ENCODE measurements at regions not wholly inside any gene's neighbourhood (a gene's known extent, or its start where the extent isn't known, plus 50 kb on each side); places are given as distances from the start of the nearest gene placed in this dataset.
"Not testable (repeated sequence)": the region's sequence is repeated elsewhere in the genome, so short reads cannot be mapped to it uniquely, and the experiment has no call there.

DNA sequence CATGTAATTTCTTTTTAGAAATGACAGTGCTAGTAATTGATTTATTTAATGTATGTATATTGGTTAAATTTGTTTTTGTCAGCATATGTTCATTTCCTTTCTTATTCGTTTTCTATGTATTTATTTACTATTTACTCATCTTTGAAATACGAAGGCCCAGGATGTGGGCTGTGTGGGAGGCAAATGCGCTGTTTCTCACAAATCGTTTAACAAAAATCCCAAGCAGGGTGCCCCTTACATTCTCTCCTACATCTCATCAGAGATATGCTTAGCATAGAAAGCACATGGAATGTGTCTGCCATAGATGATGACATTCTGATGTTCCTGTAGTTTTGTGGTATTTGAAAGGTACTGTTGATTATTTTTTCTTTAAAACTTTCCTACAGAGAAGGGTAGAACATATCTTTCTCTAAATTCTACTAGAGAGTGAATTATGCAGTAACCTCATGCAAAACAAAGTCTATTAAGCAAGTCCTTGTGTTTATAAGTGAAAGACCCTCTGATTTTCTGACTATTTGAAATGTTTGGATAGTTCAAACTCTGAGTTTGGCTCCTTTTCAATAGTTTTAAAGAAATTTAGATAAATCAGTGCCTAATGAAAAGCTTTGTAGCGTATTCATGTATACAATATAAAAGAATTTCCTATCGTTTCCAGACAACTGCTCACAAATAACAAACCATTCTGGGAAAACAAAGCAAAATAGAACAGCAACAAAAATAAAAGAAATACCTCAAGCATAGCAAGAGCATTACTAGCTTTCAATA is 111.1 kb upstream of the VGLL3 start:
- no peak for DNase-seq (ENCODE audit: low read depth)

DNA sequence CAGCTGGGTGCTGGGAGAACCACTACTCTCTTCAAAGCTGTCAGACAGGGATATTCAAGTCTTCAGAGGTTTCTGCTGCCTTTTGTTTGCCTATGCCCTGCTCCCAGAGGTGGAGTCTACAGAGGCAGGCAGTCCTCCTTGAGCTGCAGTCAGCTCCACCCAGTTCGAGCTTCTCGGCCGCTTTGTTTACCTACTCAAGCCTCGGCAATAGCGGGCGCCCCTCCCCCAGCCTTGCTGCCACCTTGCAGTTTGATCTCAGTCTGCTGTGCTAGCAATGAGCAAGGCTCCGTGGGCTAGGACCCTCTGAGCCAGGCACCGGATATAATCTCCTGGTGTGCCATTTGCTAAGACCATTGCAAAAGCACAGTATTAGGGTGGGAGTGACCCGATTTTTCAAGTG is 106.8 kb upstream of the VGLL3 start:
- not testable (repeated sequence) for DNase-seq (ENCODE audit: low read depth)

DNA sequence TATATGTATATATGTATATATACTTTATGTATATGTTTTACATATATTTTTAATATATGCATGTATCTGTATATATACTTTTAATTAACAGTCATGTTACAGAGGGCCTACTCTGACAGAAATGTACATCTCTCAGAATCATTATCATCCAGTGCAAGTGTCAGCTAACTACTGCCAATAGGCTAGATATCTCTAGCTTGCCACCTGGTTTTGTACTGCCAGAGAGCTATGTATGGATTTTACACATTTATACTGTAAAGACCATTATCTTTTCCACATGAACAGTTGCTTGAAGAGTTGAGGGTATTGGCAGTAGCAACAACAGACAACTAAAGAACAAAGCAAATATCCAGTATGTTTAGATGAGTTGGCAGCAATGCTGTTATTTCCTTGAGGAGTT is 99.7 kb upstream of the VGLL3 start:
- DNase-seq (ENCODE audit: low read depth) = no peak

DNA sequence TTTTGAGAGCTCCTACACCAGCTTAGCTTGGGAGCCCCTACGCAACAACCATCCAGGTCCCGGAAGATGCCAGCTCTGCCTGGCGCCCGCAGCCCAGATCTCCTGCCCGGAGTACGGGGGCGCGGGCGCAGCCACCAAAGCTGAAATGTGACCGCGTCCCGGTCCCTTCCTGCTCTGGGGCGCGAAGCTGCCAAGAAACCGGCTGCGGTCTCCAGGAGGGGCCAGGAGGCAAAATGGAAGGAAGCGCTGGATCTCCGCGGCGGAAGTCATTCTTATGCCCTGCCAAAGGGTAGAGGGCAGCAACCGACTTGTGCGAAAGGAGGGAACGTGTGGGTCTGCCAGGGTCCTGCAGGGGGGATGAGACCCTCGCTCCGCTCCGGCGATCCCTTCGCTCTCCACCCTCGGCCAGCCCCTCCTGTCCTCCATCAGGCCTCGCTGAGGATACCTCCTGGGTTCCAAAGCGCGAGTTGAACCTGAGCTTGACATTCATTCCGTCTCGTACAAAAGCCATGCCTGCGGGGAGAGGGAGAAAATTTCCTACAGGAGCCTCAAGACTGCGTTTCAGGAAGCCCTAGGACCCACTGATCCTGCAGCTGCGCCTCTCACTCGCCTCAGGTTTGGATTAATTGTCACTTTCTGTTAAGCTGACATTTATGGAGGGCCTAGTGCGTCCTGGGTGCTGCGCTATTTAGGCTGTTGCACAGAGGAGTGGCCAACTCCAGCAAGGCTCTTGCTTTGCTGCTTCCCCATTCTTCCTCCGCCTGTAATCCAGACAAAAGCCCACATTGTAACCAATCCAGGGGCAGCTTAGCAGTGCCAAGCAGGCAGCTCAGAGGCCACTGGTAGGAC is 98.3 kb upstream of the VGLL3 start:
- no peak for DNase-seq (ENCODE audit: low read depth)

DNA sequence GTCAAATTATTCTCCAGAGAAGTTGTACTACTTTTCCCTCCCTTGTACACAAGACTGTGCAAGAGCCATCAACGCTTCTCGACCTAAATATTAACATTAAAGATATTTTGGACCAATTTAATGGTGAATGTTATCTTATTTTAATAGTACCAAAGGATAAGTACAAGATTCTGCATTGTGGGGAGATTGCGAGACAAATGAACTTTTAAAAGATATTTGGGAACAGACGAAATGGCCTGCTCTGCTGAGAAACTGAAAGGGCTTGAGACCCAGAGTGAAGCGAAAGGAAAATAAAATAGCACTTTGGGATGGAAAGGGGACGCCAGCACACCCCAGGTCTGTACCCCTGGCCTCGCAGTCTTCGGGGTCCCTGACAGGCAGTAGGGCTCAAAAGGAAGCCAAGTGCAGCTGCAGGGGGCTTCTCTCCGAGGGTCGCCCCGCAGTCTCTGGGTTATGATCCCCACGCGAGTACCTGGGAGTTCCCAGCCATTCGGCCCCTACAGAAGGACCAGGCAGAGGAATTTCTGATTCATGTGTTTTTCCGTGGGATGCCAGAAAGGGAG is 97.6 kb upstream of the VGLL3 start:
- no peak for DNase-seq (ENCODE audit: low read depth)

DNA sequence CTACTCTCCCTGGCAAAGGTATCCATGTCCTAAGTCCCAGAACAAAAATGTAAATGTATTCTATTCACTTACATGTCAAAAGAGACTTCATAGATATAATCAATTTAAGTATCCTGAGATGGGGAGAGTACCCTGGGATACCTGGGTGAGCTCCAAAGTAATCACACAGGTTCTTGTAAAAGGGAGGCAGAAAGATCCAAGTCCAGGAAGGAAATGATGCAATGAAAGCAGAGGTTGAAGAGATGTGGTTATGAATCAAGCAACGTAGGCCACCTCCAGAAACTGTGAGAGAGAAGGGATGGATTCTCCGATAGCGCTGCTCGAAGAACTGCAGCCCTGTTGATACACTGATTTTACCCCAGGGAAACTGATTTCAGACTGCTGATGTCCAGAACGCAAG is 93.9 kb upstream of the VGLL3 start:
- DNase-seq (ENCODE audit: low read depth) = no peak

DNA sequence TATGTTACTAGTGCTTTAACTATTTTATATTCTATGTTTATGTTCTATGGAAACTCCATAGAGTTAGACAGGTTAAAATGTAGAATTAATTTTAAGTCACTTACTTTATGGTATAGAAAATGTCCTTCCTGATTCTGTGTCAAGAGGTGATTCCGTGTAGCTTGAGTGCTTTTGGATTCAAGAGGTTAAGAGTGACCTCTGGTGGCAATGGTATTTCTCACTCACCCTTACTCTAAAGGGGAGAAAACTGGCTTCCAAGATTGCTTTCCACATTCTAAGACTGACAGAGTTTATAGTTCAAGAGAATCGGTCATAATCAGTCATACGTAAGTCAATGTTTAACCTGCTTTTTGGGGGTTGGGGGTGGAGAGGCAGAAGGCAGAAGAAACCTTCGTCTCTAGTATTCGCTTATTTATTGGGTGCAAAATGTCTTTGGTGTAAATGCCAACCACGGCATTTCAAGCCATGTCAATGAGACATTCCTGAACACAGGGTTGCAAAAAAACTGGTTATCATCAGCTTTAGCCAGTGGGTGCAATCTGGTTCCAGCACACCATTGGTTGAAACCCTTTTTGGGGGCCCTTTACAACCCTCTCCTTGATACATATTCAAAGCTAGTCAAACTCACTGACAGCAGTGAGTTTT is 92.0 kb upstream of the VGLL3 start:
- no peak for DNase-seq (ENCODE audit: low read depth)

DNA sequence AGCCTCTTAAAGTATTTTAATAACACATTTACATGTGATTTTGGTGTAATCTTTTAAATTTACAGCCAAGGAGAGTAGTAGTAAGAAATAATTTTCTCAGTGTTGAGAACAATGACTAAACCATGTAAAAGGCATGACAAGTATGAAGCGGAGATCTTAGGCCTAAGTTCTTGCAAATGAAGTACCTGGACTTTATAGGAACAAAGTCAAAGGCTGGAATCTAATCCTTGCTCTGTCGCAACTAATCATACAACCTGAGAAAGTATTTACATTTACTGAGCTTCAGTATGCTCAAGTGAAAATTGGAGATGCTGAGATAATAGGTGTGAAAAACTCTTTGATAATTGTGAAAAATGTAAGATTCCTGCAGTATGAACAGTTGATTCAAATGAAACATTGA is 86.4 kb upstream of the VGLL3 start:
- no peak for DNase-seq (ENCODE audit: low read depth)

DNA sequence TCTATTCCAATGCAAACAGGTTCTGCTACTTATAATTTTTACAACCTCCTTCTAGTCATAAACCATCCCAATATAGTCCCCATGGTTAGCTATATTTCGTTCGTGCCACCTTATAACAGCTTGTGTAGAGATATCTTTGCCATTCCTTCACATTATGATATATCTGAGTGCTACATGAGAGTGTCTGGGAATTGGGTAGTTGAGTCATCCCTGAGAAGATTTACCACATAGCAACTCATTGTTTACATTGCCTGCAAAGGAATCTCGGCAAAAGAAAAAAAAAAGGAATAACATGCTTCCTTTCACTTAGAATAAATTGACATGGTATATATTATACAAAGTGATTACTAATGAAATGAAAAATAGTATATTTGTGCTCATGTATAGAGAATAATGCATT is 86.0 kb upstream of the VGLL3 start:
- no peak for DNase-seq (ENCODE audit: low read depth)

DNA sequence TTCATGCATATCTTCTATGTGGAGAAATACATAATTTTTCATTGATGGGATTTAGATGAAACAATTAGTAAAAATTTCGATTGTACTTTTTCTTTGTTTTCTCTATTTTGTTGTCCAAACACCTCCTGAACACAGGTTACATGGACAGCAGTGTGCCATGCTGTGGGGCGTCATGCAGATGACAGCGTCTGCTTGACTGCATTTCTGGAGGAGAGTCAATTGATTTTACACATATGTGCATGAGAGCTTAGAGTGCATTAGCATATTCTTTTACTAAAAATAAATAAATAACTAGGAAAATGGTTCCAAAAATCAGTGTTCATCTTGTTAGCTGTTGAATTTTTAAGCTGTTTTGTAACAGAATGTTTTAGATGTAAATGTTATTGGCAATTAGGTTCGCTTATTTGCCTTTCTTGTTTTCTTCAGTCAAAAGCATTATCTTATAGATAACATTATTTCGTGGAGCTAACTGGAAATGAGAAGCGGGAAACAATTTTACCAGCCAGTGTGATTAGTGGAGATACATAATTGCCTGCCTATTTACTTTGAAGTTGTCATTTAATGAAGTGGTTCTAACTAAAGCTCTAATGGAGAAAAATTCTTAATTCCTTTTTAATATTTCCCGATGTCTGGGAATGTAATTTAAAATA is 82.7 kb upstream of the VGLL3 start:
- DNase-seq (ENCODE audit: low read depth) = no peak

DNA sequence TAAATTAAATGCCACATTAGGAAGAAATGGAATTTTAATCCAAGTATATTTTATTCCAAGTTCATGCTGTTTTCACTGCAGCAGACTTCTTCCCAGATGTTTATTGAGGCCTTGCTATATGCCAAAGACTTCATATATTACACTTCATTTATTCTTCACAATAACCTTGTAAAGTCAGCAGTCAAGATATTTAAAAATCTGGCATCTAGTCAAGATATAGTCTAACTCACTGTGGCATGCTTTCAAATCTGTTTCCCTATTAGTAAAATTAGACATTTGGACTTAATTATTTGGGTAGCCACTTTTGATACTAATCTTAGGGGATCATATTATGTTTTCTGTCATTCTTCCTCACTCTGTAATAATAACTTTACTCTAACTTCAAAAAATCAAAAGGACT is 81.5 kb upstream of the VGLL3 start:
- no peak for DNase-seq (ENCODE audit: low read depth)

DNA sequence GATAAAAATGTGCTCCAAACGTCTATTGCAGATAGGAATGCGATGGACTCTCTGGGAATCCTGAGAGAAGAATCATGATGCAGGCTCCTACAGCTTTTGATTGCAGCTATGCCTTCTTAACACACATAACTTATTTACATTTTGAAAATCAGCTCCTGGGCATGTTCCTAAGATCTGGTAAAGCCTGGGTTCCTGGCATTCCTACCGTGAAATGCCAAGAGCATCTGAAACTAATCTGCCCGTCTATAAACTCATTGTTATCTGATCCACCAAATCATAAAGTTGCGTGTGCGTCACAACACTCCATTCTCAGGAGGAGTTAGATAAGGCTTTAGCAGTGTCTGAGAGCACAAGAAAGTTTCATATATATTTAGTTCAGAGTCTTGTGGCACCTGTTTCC is 79.0 kb upstream of the VGLL3 start:
- DNase-seq (ENCODE audit: low read depth) = no peak

DNA sequence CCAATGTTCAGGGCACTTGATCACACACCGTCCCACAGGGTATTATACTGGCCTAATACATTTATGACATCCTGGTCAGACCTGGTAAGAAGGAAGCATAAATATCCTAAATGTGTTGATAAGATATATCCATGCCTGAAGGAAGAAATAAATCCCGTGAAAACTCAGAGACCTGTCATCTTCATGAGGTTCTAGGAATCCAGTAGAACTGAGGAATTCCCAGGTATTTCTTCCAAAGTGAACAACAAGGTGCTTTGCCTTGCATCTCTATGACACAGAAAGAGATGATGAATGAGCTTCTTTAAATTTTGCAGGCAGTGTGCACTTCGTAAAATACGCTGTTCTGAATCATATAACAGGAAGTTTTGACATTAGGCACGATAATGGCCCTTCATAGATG is 78.1 kb upstream of the VGLL3 start:
- DNase-seq (ENCODE audit: low read depth) = no peak

DNA sequence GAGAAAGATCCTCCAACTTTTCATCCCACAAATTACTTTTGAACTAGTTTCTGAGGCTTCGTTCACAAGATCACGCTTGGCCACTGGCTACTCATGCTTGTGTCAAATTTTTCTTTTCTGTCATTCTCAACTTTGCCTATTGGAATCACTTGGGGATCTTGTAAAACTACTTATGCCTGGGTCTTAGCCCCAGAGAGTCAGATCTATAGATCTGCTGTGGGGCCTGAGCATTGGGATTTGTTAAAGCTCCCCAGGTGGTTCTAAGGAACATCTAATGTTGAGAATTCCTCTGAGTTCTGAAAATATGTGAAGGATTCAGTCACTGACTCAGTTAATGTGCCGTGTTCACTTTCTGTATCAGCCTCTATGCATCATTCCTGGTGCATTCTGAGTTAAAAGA is 71.7 kb upstream of the VGLL3 start:
- no peak for DNase-seq (ENCODE audit: low read depth)

DNA sequence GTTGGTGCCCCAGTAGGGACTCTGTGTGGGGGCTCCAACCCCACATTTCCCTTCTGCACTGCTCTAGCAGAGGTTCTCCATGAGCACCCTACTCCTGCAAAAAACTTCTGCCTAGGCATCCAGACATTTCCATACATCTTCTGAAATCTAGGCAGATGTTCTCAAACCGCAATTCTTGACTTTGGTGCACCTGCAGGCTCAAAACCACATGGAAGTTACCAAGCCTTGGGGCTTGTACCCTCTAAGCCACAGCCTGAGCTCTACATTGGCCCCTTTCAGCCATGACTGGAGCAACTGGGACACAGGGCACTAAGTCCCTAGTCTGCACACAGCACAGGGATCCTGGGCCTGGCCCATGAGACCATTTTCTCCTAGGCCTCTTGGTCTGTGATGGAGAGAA is 66.5 kb upstream of the VGLL3 start:
- DNase-seq (ENCODE audit: low read depth) = no peak

DNA sequence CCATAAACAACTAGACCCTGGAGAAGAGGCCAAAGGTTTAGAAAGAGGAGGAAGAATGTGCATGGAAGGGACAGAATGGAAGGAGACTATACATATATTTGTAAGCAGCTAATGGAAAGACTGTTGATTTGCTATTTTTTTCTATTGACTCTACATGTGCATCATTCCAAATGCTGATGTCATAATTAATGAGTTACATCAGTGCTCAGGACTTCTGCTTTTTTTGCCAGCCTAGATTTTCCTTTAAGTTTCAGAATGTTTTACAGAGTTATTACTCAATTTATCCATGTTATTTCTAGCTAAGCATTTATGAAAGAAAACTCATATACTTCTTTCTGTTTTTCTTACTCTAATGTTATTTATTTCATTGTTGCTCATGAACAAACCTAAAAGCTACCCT is 62.6 kb upstream of the VGLL3 start:
- DNase-seq (ENCODE audit: low read depth) = no peak

DNA sequence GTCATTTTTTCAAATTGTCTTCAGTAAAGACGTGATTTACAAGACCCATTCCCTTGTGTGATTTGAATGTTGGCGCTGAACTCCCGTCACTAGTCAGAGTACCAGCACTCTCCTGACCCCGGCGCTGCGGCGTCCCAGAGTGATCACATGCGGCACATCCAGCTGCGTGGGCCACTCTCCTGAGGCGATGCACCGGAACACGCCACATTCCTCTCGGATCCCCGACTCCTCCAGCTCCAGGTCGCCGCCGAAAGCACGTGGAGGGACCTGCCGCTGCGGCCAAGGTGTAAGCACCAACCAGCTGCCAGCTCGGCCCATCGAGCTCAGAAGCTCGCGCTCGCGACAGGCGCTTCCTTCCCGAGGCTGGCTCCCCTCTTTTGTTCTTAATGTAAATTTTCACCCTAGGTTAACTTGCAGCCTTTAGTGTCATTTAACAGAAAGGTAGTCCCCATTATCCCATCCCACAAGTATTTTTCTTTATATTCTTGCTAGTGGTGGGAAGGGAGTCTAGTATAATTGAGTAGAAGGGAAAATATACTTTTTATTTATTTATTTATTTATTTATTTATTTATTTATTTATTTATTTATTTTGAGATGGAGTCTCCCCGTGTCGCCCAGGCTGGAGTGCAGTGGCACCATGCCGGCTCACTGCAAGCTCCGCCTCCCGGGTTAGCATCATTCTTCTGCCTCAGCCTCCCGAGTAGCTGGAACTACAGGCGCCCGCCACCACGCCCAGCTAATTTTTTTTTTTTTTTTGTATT is 61.7 kb upstream of the VGLL3 start:
- no peak for DNase-seq (ENCODE audit: low read depth)

DNA sequence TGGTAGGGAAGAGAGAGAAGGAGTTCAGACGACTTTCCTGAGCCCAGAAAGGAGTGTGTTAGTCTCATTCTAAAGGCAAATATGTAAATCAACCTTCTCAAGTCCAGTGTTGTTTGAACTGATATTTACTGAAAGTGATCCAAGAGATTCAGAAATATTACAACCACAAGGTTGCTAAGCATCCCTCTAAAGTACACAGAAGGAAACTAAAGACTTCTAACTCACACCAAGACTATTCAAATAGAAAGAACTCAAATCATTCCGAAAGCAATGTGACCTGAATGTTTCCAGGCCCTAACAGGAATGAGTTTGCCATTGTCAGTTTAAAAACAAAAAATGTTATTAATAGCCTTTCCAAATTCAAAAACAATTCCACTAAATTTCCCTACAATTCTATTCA is 56.9 kb upstream of the VGLL3 start:
- no peak for DNase-seq (ENCODE audit: low read depth)

DNA sequence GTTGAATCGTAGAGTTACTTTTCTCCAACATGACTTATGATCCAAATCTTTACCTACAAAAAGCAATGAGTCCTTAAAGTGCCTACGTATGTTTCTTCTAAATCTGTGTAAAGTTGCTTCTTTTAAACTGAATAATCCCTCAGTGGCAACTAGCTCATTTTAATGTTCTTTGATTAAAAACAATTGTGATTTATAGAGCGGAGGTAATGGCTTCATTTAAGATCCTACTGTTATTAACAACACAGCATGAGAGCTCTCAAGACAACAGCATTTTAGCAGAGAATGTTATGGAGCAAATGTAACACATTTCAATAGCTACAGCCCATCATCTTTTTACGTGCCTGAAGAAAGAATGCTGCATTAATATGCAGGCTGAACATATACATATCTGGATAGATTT is 55.3 kb upstream of the VGLL3 start:
- no peak for DNase-seq (ENCODE audit: low read depth)

DNA sequence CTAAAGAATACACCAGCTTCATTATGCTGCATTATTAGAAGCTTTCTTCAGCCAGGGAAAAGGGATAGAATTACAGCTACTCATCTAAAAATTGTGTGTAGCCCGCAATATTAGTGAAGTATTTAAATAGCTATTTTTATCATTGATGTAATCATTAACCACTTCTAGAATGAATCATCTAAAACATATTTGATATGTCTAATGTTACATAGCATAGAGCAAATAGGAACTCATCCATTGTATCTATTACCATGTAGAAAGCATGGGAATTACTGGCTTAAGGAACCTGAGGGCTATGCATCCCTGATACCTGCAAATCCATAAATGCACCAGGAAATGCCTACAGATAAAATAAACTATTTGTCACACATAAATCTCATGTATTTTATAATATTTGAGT is 54.5 kb upstream of the VGLL3 start:
- DNase-seq (ENCODE audit: low read depth) = no peak

DNA sequence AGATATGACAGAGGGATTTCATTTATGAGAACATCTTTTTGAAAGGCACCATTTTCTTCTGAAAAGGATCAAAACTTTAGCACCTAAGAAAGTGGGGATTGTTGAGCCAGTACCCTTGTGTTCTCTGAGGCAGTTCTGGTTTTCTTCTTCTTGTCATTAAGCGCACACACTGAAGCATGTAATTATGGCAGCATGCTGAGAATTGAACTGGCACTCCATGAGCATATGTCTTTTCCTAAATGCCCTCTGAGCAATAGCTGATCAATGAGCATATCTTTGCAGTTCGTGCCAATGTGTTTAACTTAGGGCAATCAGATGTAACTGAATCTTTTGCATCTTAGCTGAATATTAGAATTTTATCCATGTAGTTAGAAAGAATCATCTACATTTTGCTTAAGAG is 53.9 kb upstream of the VGLL3 start:
- DNase-seq (ENCODE audit: low read depth) = no peak

DNA sequence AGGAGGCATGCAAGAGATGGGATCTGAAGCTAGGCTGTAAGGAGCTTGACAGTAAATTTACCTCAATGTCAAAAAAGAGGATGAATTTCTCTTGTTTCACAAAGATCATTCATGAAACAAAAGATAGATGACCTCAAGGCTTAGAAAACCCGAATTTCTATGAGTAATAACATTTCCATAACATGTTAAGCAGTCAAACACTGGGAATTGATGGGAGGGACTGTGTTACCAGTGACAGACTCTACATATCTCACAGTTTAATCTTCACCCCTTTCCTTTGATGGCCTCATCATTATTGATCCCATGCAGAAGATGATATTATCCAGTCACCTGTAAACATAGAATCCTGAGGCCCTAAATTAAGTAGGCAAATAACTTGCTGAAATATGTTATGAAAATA is 53.5 kb upstream of the VGLL3 start:
- no peak for DNase-seq (ENCODE audit: low read depth)

Data from stimulated activated CD8-positive, alpha-beta memory T cell treated with anti-CD3 and anti-CD28 coated beads, Interleukin-12 subunit alpha, Interleukin-12 subunit beta, amount 100 ng/mL, for 1 hour (primary cell).